ENCODE measurements at regions not wholly inside any gene's neighbourhood (a gene's known extent, or its start where the extent isn't known, plus 50 kb on each side); places are given as distances from the start of the nearest gene placed in this dataset.

DNA sequence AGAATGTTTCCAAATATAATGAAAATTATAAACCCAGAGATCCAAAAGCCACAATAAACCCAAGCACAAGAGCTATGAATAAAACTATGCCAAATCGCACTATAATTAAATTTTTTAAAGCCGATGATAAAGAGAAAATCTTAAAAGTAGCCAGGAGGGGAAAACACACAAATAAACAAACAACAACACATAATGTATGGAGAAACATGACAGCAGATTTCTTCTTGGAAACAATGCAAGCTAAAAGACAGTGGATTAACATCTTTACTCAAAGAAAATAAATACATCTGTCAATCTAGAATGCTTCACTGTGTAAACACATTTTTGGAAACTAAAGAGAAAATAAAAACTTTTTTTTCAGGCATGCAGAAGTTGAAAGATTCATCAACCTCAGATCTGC is 53.0 kb upstream of the SMOX start:
- TF ChIP-seq JUND (IDR thresholded peaks at IDR 0.05; ENCODE audit: low read depth) = no peak

DNA sequence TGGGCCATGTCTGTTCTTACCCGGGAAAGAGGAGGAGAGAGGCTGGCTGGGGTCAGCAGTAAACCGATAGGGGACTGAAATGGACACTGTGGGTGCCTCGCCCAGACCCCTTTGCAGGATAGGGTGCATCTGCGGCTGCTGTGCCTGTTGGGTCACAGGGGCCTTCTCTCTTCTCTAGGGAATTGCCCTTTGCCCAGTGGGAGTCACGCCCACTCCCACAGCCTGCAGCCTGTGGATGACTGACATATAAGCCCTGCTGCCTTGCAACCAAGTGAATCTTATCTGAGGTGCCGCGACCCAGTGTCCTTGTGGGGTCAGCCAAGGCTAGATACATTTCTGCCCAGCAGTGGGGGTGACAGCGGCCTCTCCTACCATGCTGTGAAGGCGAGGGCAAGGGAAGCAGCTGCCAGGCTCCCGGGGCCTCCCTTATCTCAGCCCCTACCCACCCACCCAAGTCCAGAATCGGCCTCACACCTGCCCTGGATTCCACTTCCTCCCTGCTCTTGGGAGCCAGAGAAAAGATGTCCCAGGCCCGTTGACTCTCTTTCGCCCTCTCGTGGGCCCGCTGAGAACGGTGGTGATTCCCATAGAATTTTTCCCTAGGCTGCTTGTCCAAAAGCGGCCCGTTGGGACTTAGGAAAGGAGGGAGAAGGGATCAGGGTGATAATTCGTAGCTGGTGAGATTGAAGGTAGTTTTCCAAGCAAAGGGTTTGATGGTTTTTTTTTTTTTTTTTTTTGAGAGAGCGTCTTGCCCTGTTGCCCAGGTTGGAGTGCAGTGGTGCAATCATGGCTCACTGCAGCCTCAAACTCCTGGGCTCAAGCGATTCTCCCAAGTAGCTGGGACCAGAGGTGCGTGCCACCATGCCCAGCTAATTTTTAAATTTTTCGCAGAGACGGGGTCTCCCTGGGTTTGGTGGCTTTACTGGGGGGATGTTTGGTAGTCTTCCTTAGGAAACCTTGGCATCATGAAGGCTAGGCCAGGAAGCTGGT is 56.8 kb upstream of the SMOX start:
- in situ Hi-C loops (cut with HindIII; ENCODE audit: low pct_unique_long_range_greater_than_20kb, low sequenced_read_pairs) = no loop called here
- TF ChIP-seq JUND (IDR thresholded peaks at IDR 0.05; ENCODE audit: low read depth) = no peak
- DNase-seq (ENCODE audit: low read depth in 1 of 2, low spot score in 1 of 2) = peak; percentile 70 to 73

More for the DNA sequence above, 53.0 kb upstream of the SMOX start:
- in situ Hi-C loops (cut with HindIII; ENCODE audit: low pct_unique_long_range_greater_than_20kb, low sequenced_read_pairs) = no loop called here
- no peak for DNase-seq (ENCODE audit: low read depth in 1 of 2, low spot score in 1 of 2)

DNA sequence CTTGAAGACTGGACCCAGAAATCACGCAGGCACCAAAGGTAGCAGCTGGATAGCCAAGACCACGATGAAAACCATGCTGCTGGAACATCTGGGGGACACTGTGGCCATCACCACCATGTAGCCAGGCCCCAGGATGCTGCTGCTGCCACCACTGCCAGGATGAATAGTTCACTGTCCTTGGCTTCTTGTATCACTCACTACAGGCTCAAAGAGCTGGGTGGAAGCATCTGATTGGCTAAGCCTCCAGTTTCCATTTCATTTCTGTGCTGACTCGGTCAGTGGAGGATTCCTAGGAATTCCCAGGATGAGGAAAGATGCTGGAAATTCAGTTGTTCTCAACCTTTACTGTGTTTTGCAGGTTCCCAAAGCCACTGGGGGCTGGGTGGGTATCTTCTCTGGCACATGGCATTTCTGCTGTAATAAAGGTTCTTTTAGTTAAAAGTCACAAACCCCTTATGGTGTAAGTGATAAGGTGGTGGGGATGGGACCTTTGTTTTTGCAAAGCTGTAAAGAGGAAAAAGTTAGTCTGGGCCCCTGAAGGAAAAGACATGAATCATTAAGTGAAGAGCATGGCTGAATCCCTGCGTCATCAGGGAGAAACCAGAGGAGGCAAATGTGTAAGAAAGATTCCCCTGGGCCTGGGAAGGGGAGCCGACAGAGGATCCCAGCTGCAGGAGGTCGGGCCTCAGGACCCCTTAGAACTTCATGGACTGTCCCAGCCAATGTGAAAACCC is 57.7 kb upstream of the SMOX start:
- in situ Hi-C loops (cut with HindIII; ENCODE audit: low pct_unique_long_range_greater_than_20kb, low sequenced_read_pairs) = no loop called here
- TF ChIP-seq JUND (IDR thresholded peaks at IDR 0.05; ENCODE audit: low read depth) = no peak
- no peak for DNase-seq (ENCODE audit: low read depth in 1 of 2, low spot score in 1 of 2)

DNA sequence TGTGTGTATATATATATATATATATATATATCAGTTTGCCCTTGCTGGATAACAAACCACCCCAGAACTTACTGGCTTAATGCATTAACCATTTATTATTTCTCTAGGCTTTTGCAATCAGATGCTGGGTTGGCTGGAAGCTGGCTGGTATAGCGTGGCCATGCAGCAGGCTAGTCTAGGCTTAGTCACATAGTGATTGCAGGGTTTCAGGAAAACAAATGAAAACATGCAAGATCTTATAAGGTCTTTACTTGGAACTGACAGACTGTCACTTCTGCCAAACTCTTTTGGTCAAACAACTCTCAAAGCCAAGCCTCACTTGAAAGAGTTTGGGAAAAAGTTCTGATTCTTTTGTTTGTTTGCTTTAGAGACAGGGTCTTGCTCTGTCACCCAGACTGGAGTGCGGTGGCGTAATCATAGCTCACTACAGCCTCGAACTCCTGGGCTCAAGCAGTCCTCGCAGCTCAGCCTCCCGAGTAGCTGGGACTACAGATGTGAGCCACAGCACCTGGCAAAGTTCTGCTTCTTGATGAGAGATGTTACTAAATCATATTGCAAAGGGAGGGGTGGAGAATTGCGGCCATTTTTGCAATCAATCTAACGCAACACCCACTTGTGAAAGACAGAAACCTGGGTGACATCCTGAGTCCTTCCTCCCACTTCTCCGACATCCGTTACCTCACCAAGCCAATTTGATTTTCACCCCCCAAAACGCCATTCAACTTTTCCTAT is 58.7 kb upstream of the SMOX start:
- no peak for DNase-seq (ENCODE audit: low read depth in 1 of 2, low spot score in 1 of 2)
- in situ Hi-C loops (cut with HindIII; ENCODE audit: low pct_unique_long_range_greater_than_20kb, low sequenced_read_pairs) = no loop called here
- TF ChIP-seq JUND (IDR thresholded peaks at IDR 0.05; ENCODE audit: low read depth) = no peak

DNA sequence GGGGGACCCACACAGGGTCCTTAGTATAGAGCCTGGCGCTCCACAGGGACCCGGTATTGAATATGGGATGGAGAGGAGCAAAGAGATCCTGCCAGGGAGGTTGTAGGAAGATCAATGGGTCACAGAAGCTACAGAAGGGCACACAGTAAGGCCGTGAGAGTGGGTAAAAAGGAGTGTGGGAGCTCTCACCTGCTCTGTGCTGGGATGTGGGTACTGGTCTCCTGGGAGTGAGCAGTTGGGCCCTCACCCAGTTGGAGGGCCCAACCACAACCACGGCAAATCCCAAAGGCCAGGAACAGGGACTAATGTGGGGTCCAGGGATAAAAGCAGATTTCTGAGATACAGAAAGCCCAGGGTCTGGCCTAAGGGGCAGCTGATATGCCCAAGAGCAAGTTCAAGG is 59.9 kb upstream of the SMOX start:
- in situ Hi-C loops (cut with HindIII; ENCODE audit: low pct_unique_long_range_greater_than_20kb, low sequenced_read_pairs) = no loop called here
- no peak for TF ChIP-seq JUND (IDR thresholded peaks at IDR 0.05; ENCODE audit: low read depth)

DNA sequence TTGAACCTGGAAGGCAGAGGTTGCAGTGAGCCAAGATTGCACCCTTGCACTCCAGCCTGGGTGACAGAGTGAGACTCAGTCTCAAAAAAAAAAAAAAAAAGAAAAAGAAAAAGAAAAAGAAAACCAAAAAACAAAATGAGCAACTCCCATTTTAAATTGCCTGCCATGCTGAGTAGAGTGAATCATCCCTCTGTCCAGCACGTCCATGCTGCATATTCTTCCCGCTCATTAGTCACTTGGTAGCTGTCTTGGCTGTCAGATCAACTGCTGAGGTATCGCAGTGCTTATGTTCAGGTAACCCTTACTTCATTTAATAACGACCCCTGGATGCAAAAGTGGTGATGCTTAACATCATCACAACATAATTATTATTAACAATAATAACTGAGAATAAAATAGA is 60.7 kb upstream of the SMOX start:
- DNase-seq (ENCODE audit: low read depth in 1 of 2, low spot score in 1 of 2) = no peak
- TF ChIP-seq JUND (IDR thresholded peaks at IDR 0.05; ENCODE audit: low read depth) = no peak
- in situ Hi-C loops (cut with HindIII; ENCODE audit: low pct_unique_long_range_greater_than_20kb, low sequenced_read_pairs) = no loop called here

More for the DNA sequence above, 59.9 kb upstream of the SMOX start:
- no peak for DNase-seq (ENCODE audit: low read depth in 1 of 2, low spot score in 1 of 2)

DNA sequence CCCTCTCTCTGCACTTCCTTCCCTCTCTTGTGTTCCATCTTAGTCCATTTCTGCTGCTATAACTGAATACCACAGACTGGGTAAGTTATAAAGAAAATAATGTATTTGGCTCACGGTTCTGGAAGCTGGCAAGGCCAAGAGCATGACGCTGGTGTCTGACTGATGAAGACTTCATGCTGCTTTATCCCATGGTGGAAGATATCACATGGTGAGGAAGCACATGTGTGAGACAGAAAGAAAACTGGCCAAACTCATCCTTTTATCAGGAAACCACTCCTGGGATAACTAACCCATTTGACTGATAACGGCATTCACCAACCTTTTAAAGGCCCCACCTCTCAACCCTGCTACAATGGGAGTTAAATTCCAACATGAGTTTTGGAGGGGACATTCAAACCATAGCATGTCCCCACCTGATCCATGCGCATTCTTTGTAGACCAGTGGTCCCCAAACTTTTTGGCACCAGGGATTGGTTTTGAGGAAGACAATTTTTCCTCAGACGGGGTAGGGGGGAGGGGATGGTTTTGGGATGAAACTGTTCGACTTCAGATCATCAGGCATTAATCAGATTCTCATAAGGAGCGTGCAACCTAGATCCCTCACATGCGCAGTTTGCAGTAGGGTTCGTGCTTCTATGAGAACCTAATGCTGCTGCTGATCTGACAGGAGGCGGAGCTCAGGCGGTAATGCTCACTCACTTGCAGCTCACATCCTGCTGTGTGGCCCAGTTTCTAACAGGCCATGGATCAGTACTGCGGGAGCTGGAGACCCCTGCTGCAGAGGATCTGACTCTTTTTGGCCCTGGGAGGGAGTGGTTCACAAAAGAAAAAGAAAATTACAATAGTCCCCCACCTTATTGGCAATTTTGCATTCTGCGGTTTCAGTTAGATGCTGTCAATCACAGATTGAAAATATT is 61.6 kb upstream of the SMOX start:
- TF ChIP-seq JUND (IDR thresholded peaks at IDR 0.05; ENCODE audit: low read depth) = no peak
- in situ Hi-C loops (cut with HindIII; ENCODE audit: low pct_unique_long_range_greater_than_20kb, low sequenced_read_pairs) = no loop called here
- no peak for DNase-seq (ENCODE audit: low read depth in 1 of 2, low spot score in 1 of 2)

DNA sequence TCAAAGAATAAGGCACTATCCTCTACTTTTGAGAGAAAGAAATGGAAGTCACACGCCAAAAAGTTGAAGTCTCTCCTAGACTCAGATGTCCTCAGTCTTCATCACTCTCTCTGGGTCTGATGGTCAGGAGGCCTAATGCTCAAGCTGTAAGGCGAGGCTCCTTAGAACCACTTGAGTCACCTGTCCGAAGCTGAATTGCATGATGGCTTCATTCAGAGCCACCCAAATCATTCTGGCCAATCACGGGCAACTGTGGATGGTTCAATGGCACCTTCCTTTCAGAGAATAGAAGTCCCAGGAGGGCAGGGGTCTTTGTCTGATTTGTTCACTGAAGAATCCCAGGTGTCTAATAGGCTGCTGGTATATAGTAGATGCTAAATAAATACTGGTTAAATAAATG is 63.9 kb upstream of the SMOX start:
- TF ChIP-seq JUND (IDR thresholded peaks at IDR 0.05; ENCODE audit: low read depth) = no peak
- no peak for DNase-seq (ENCODE audit: low read depth in 1 of 2, low spot score in 1 of 2)
- in situ Hi-C loops (cut with HindIII; ENCODE audit: low pct_unique_long_range_greater_than_20kb, low sequenced_read_pairs) = no loop called here

DNA sequence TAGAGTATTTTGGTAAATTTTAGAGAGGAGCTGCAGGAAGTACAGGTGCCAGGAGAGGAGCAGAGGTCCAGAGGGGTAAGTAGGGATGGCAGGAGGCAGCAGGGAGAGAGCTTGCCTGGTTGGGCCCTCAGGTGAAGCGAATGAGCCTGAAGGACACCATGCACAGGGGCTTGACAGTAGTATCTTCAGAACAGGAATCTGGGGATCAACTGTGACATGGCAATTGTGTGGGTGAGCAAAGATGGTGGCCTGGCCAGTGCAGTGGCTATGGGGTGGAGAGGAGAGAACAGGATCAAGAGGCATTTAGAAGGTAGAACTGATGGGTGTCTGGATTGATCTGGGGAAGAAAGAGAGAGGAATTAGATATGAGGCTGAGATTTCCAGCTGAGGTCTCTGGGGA is 64.5 kb upstream of the SMOX start:
- TF ChIP-seq JUND (IDR thresholded peaks at IDR 0.05; ENCODE audit: low read depth) = no peak
- no peak for DNase-seq (ENCODE audit: low read depth in 1 of 2, low spot score in 1 of 2)
- in situ Hi-C loops (cut with HindIII; ENCODE audit: low pct_unique_long_range_greater_than_20kb, low sequenced_read_pairs) = no loop called here

DNA sequence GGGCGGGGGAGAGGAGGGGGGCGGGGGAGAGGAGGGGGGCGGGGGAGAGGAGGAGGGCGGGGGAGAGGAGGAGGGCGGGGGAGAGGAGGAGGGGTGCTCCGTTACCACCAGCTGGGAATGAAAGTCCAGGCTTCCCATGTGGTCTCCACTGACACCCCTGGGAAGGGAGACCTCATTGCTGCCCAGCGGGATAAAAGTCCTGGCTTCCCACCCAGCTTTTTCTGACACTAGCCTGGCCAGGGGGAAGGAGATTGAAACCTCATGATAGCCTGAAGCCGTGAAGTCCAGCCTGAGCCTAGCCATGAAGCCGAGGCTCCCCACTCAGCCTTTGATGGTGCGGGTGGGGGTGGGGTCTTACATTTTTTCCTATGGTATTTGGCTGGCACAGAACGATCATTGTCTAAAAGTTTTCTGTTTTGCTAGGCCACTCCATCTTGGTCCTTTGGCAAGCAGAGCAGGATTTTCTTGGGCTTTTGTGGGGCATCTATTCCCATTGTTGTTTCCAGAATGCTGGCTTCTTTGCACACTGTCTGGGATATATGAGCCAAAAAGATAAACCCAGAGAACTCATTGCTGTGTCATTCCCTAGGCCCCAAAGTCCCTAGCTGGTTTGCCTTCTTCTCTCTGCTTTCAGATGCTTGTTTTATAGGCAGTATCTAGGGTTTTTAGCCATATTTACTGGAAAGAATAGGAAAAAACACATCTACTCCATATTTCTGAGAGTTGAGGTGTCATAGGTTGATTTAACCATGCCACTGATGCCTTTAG is 65.3 kb upstream of the SMOX start:
- in situ Hi-C loops (cut with HindIII; ENCODE audit: low pct_unique_long_range_greater_than_20kb, low sequenced_read_pairs) = no loop called here
- TF ChIP-seq JUND (IDR thresholded peaks at IDR 0.05; ENCODE audit: low read depth) = no peak
- DNase-seq (ENCODE audit: low read depth in 1 of 2, low spot score in 1 of 2) = no peak

Data from T47D (cell line).